ENCODE measurements at regions not wholly inside any gene's neighbourhood (a gene's known extent, or its start where the extent isn't known, plus 50 kb on each side); places are given as distances from the start of the nearest gene placed in this dataset.

GRCh38 chr16:9362604-9363003, 271.2 kb downstream of the HAPSTR1 start:
- Mint-ChIP-seq H3K36me3 (no peaks in the 10 kb centered on the region), H3K4me3 (no peak overlapping the region), H3K27ac (no peak overlapping the region), H3K9me3 (peaks cover 0 to 23% (median 9%) of the 10 kb centered on the region in 8 donors), H3K27me3 (no peaks in the 10 kb centered on the region), H3K4me1 (no peaks in the 10 kb centered on the region)
- Histone ChIP-seq H3K4me1 (ENCODE audit: insufficient read depth, low read length) (no peaks in the 10 kb centered on the region), H3K36me3 (ENCODE audit: insufficient read depth, low read length) (no peaks in the 10 kb centered on the region), H3K4me3 (ENCODE audit: low read length in 2 of 2) (no peak overlapping the region), H3K27me3 (ENCODE audit: insufficient read depth, low read length) (no peaks in the 10 kb centered on the region), H3K9me3 (ENCODE audit: control insufficient read depth in 1 of 2, low read length in 2 of 2) (peaks cover 0 to 4% of the 10 kb centered on the region in 2 donors), H3K27ac (ENCODE audit: low read depth, low read length) (no peak overlapping the region)
- intact Hi-C loops (cut with micrococcal nuclease): no loop called here
- POLR2A ChIA-PET (ENCODE audit: partially characterized antibody): no interaction called here
- CTCF ChIA-PET (ENCODE audit: partially characterized antibody): no interaction called here
- no peak for DNase-seq

DNA sequence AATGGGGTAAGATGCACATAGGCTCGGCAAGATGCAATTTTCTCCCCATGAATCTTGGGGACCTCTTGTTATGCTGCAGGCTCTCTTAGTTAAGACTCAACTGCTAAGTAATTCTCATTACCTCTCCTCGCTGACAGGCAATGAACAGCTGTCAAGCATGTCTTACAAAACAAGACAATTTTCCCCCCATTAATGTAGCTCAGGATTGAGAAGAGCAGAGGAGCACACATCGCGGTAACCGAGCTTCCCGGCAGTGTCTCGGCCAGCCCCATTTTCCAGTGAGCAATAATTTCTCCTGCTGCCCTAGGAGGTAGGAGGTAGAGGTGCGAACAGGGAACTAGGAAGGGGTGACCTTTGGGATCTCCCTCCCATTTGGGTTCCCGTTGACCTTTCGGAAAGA, 272.1 kb downstream of the HAPSTR1 start:
- Histone ChIP-seq H3K36me3 (ENCODE audit: insufficient read depth, low read length) (no peaks in the 10 kb centered on the region), H3K4me3 (ENCODE audit: low read length in 2 of 2) (no peak overlapping the region), H3K4me1 (ENCODE audit: insufficient read depth, low read length) (no peaks in the 10 kb centered on the region), H3K27me3 (ENCODE audit: insufficient read depth, low read length) (no peaks in the 10 kb centered on the region), H3K9me3 (ENCODE audit: control insufficient read depth in 1 of 2, low read length in 2 of 2) (no peaks in the 10 kb centered on the region), H3K27ac (ENCODE audit: low read depth, low read length) (no peak overlapping the region)
- CTCF ChIA-PET (ENCODE audit: partially characterized antibody): no interaction called here
- H3K27ac Mint-ChIP-seq: no peak overlapping the region
- H3K36me3 Mint-ChIP-seq: no peaks in the 10 kb centered on the region
- no peaks in the 10 kb centered on the region for H3K4me1 Mint-ChIP-seq
- H3K4me3 Mint-ChIP-seq: no peak overlapping the region
- H3K9me3 Mint-ChIP-seq: peaks cover 0 to 19% (median 6%) of the 10 kb centered on the region in 8 donors
- POLR2A ChIA-PET (ENCODE audit: partially characterized antibody): no interaction called here
- intact Hi-C loops (cut with micrococcal nuclease): no loop called here
- DNase-seq: no peak
- no peaks in the 10 kb centered on the region for H3K27me3 Mint-ChIP-seq

- no peaks in the 10 kb centered on the region for H3K4me1 Mint-ChIP-seq
- no peaks in the 10 kb centered on the region for H3K36me3 ChIP-seq (ENCODE audit: insufficient read depth, low read length)
- ChIA-PET POLR2A (ENCODE audit: partially characterized antibody) (no interaction called here), CTCF (ENCODE audit: partially characterized antibody) (no interaction called here)
- H3K27ac ChIP-seq (ENCODE audit: low read depth, low read length): no peak overlapping the region
- H3K27ac Mint-ChIP-seq: no peak overlapping the region
- H3K4me1 ChIP-seq (ENCODE audit: insufficient read depth, low read length): no peaks in the 10 kb centered on the region
- H3K27me3 Mint-ChIP-seq: no peaks in the 10 kb centered on the region
- H3K27me3 ChIP-seq (ENCODE audit: insufficient read depth, low read length): no peaks in the 10 kb centered on the region
- no peak overlapping the region for H3K4me3 ChIP-seq (ENCODE audit: low read length in 2 of 2)
- no peaks in the 10 kb centered on the region for H3K36me3 Mint-ChIP-seq
- intact Hi-C loops (cut with micrococcal nuclease): no loop called here
- H3K9me3 ChIP-seq (ENCODE audit: control insufficient read depth in 1 of 2, low read length in 2 of 2): no peaks in the 10 kb centered on the region
- no peak for DNase-seq
- H3K4me3 Mint-ChIP-seq: no peak overlapping the region
- H3K9me3 Mint-ChIP-seq: peaks cover 0 to 18% (median 6%) of the 10 kb centered on the region in 8 donors
Measured at GRCh38 chr16:9364721-9365369, 273.4 kb downstream of the HAPSTR1 start.

DNA sequence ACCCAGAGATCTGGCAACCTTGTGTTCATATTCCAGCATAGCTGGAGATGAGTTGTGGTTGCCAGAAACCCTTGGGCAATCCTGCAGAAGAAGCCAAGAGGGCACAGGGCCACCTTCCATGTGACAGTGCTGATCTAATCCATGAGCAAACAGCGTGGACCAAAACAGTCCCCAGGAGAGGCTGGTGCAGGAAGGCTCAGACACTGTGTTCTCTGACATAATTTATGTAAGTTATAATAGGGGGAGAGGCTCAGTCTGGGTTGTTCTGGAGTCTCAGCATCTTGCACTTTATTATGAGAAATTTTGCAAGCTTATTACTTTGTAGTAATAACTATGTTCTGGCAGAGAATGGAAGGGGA, 273.9 kb downstream of the HAPSTR1 start:
- ChIA-PET CTCF (ENCODE audit: partially characterized antibody) (interaction anchor here (0.6 kb wide), 1 partner anchor 129 kb away, joined by 3 read pairs; no protein-coding TSS in a partner anchor), POLR2A (ENCODE audit: partially characterized antibody) (no interaction called here)
- Histone ChIP-seq H3K4me3 (ENCODE audit: low read length in 2 of 2) (no peak overlapping the region), H3K27me3 (ENCODE audit: insufficient read depth, low read length) (no peaks in the 10 kb centered on the region), H3K9me3 (ENCODE audit: control insufficient read depth in 1 of 2, low read length in 2 of 2) (no peaks in the 10 kb centered on the region), H3K36me3 (ENCODE audit: insufficient read depth, low read length) (no peaks in the 10 kb centered on the region), H3K4me1 (ENCODE audit: insufficient read depth, low read length) (no peaks in the 10 kb centered on the region), H3K27ac (ENCODE audit: low read depth, low read length) (no peak overlapping the region)
- Mint-ChIP-seq H3K27me3 (no peaks in the 10 kb centered on the region), H3K9me3 (peaks cover 0 to 18% (median 5%) of the 10 kb centered on the region in 8 donors), H3K4me3 (no peak overlapping the region), H3K36me3 (no peaks in the 10 kb centered on the region), H3K27ac (no peak overlapping the region), H3K4me1 (no peaks in the 10 kb centered on the region)
- intact Hi-C loops (cut with micrococcal nuclease): no loop called here
- DNase-seq: no peak

DNA sequence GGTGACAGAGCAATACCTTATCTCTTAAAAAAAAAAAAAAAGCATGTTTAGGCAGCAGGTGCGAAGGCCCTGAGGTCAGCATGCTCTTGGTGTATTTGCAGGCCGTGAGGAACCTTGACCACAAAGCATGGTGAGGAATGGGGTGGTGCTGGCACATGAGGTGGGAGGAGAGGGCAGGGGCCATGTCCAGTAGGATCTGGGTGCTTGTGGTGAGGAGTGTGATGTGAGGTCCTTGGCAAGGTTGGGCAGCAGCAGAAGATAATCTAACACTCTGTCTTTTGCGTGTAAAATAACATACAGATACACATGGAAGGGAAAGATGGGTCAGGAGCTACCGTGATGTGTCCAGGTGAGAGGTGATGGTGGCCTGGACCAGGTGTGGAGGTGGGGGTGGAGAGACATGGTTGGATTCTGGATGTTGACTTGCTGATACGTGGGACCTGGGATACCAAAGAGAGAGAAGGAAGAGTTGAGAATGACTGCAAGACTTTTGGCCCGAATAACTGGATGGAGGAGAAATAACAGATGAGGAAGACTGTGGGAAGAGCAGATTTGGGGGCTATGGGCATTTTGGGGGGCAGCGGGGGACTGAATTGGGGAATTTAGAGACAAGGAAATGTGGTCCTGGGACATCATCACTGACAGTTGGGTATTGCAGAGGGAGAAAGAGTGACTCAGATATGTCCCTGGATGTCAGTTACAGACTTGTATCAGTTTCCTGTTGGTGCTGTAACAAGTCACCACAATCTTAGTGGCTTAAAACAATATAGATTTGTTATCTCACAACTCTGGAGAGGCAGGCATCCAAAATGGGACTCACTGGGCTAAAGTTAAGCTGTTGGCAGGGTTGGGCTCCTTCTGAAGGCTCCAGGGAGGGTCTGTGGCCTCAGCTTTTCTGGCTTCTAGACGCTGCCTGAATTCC, 274.9 kb downstream of the HAPSTR1 start:
- Histone ChIP-seq H3K27ac (ENCODE audit: low read depth, low read length) (no peak overlapping the region), H3K4me3 (ENCODE audit: low read length in 2 of 2) (no peak overlapping the region), H3K4me1 (ENCODE audit: insufficient read depth, low read length) (no peaks in the 10 kb centered on the region), H3K36me3 (ENCODE audit: insufficient read depth, low read length) (no peaks in the 10 kb centered on the region), H3K9me3 (ENCODE audit: control insufficient read depth in 1 of 2, low read length in 2 of 2) (no peaks in the 10 kb centered on the region), H3K27me3 (ENCODE audit: insufficient read depth, low read length) (no peaks in the 10 kb centered on the region)
- Mint-ChIP-seq H3K27ac (peak overlapping the region in 1 of 7 donors; percentile 7), H3K36me3 (no peaks in the 10 kb centered on the region), H3K4me1 (no peaks in the 10 kb centered on the region), H3K4me3 (no peak overlapping the region), H3K27me3 (no peaks in the 10 kb centered on the region), H3K9me3 (peaks cover 0 to 18% (median 4%) of the 10 kb centered on the region in 8 donors)
- ChIA-PET POLR2A (ENCODE audit: partially characterized antibody) (no interaction called here), CTCF (ENCODE audit: partially characterized antibody) (interaction anchor here (0.6 kb wide), 1 partner anchor 130 kb away, joined by 3 read pairs; no protein-coding TSS in a partner anchor)
- intact Hi-C loops (cut with micrococcal nuclease): no loop called here
- DNase-seq: no peak

DNA sequence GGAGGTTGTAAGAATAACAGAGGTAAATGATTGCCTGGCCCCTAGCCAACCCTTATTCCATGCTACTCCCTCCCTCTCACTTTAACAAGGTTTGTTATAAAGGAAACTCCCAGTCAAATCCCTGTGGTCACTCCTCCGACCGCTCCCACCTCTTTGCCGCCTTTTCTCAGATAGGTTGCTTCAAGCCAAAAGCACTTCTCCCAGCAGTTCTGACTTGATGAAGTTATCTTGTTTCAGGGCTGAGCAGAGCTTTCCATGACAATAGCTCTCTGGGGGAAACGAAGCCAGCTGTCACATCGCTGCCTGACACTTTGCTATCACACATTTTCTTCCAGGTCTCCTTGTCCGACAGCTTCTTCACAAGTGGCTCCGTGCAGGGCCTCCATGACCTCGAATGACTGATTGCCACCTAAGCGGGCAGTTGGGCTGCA, 278.6 kb downstream of the HAPSTR1 start:
- H3K9me3 Mint-ChIP-seq: peaks cover 0 to 22% (median 4%) of the 10 kb centered on the region in 8 donors
- Histone ChIP-seq H3K36me3 (ENCODE audit: insufficient read depth, low read length) (no peaks in the 10 kb centered on the region), H3K27ac (ENCODE audit: low read depth, low read length) (no peak overlapping the region), H3K4me3 (ENCODE audit: low read length in 2 of 2) (no peak overlapping the region), H3K9me3 (ENCODE audit: control insufficient read depth in 1 of 2, low read length in 2 of 2) (no peaks in the 10 kb centered on the region), H3K4me1 (ENCODE audit: insufficient read depth, low read length) (no peaks in the 10 kb centered on the region), H3K27me3 (ENCODE audit: insufficient read depth, low read length) (no peaks in the 10 kb centered on the region)
- ChIA-PET CTCF (ENCODE audit: partially characterized antibody) (no interaction called here), POLR2A (ENCODE audit: partially characterized antibody) (no interaction called here)
- intact Hi-C loops (cut with micrococcal nuclease): no loop called here
- H3K4me1 Mint-ChIP-seq: no peaks in the 10 kb centered on the region
- DNase-seq: no peak
- no peaks in the 10 kb centered on the region for H3K27me3 Mint-ChIP-seq
- peak overlapping the region in 1 of 7 donors; percentile 36 for H3K27ac Mint-ChIP-seq
- no peaks in the 10 kb centered on the region for H3K36me3 Mint-ChIP-seq
- no peak overlapping the region for H3K4me3 Mint-ChIP-seq

DNA sequence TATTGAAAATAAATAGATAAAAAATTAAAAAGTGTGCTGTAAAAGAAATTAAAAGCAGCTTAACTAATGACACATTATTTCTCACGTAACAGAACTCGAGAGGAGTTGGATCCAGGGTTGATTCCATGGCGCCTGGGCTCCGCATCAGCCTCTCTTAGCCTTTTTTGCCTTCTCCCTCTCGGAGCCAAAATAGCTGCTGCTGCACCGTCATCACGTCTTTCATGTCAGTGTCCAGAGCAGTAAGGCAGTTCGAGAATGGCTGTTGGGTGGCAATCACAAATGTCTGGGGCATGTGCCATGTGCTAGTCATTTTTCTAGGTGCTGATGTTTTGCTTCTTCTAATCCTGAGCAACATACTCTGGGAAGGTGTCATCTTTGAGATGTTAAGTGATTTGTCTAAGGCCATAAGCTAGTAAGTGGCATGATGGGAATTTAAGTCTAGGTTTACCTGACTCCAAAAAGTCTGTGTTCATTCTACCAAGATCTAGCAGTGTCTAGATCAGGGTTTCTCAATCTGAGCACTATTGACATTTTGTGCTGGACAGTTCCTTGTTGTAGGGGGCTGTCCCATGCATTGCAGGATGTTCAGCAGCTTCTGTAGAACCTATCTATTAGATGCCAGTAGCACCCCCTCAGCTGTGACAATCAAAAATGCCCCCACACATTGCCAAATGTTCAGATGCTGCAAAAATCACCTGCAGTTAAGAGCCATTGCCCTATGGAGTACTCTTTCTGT, 280.4 kb downstream of the HAPSTR1 start:
- Histone ChIP-seq H3K9me3 (ENCODE audit: control insufficient read depth in 1 of 2, low read length in 2 of 2) (no peaks in the 10 kb centered on the region), H3K27ac (ENCODE audit: low read depth, low read length) (no peak overlapping the region), H3K27me3 (ENCODE audit: insufficient read depth, low read length) (no peaks in the 10 kb centered on the region), H3K36me3 (ENCODE audit: insufficient read depth, low read length) (no peaks in the 10 kb centered on the region), H3K4me1 (ENCODE audit: insufficient read depth, low read length) (no peaks in the 10 kb centered on the region), H3K4me3 (ENCODE audit: low read length in 2 of 2) (no peak overlapping the region)
- Mint-ChIP-seq H3K27me3 (no peaks in the 10 kb centered on the region), H3K9me3 (peaks cover 0 to 22% (median 3%) of the 10 kb centered on the region in 8 donors), H3K4me1 (no peaks in the 10 kb centered on the region), H3K36me3 (no peaks in the 10 kb centered on the region), H3K27ac (peak overlapping the region in 1 of 7 donors; percentile 21), H3K4me3 (no peak overlapping the region)
- POLR2A ChIA-PET (ENCODE audit: partially characterized antibody): no interaction called here
- DNase-seq: no peak
- CTCF ChIA-PET (ENCODE audit: partially characterized antibody): no interaction called here
- intact Hi-C loops (cut with micrococcal nuclease): no loop called here
